Suprapubic skin (tissue), 3 donors: ENCODE measurements at regions not wholly inside any gene's neighbourhood (a gene's known extent, or its start where the extent isn't known, plus 50 kb on each side); places are given as distances from the start of the nearest gene placed in this dataset.

ENCODE experiments used
- EP300 ChIP-seq: sonication (generic); formaldehyde crosslinking; IDR thresholded peaks from one replicate; pipeline ENCODE4 v1.6.1; 2017; ENCODE audit warnings: antibody characterized with exemption
- POLR2A ChIP-seq, 2 donors: fragments of 450-650 bp; IDR thresholded peaks; one replicate each; pipeline ENCODE4 v1.6.1; 2017; ENCODE audit warnings: antibody characterized with exemption in 2 of 2, mild to moderate bottlenecking in 2 of 2, moderate library complexity in 2 of 2
- TF ChIP-seq, protein P1 (sequence below), 2 donors: fragments of 200-600 bp in 1 of 2; fragments of 450-650 bp in 1 of 2; sonication (generic) in 1 of 2; IDR thresholded peaks; one replicate each; pipeline ENCODE4 v1.5.1; 2016 to 2019; ENCODE audit warnings: antibody characterized with exemption in 2 of 2, mild to moderate bottlenecking in 1 of 2, moderate library complexity in 1 of 2

DNA sequence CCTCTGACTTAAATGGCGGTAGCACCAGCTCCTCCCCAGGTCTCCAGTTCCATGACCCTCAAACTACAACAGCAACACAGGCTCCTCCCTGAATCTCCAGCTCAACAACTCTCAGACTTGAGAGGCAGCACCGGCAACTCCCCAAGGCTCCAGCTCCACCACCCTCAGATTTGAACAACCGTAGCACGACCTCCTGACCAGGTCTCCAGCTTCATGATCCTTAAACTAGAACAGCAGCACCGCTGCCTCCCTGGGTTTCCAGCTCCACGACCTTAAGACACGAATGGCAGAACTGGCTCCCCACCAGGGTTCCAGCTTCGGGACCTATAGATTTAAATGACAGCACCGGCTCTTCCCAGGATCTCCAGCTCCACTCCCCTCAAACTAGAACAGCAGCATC, 325.8 kb downstream of the PREX1 start:
- TF ChIP-seq POLR2A (IDR thresholded peaks at IDR 0.05) (no peak), EP300 (no peak)
- TF ChIP-seq, protein P1, sequence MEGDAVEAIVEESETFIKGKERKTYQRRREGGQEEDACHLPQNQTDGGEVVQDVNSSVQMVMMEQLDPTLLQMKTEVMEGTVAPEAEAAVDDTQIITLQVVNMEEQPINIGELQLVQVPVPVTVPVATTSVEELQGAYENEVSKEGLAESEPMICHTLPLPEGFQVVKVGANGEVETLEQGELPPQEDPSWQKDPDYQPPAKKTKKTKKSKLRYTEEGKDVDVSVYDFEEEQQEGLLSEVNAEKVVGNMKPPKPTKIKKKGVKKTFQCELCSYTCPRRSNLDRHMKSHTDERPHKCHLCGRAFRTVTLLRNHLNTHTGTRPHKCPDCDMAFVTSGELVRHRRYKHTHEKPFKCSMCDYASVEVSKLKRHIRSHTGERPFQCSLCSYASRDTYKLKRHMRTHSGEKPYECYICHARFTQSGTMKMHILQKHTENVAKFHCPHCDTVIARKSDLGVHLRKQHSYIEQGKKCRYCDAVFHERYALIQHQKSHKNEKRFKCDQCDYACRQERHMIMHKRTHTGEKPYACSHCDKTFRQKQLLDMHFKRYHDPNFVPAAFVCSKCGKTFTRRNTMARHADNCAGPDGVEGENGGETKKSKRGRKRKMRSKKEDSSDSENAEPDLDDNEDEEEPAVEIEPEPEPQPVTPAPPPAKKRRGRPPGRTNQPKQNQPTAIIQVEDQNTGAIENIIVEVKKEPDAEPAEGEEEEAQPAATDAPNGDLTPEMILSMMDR (IDR thresholded peaks at IDR 0.05): no peak
